GM23248 (cell line): ENCODE measurements at regions not wholly inside any gene's neighbourhood (a gene's known extent, or its start where the extent isn't known, plus 50 kb on each side); places are given as distances from the start of the nearest gene placed in this dataset.

Experiments used
- EZH2 ChIP-seq: fragments of 200-600 bp; sonication (generic); IDR thresholded peaks from 2 replicates; pipeline ENCODE4 v1.6.1; 2018; ENCODE audit warnings: antibody characterized with exemption, mild to moderate bottlenecking; ENCODE audit not compliant: insufficient read depth, poor library complexity, severe bottlenecking
- EZH2phosphoT487 ChIP-seq: fragments of 200-600 bp; sonication (generic); IDR thresholded peaks from 2 replicates; pipeline ENCODE4 v1.6.1; 2018; ENCODE audit warnings: antibody characterized with exemption, moderate library complexity, mild to moderate bottlenecking, low read depth; ENCODE audit not compliant: insufficient read depth

- TF ChIP-seq EZH2phosphoT487 = no peak
- TF ChIP-seq EZH2 = no peak
Observed at GRCh38 chr1:30322859-30323257, 400.5 kb downstream of the MATN1 start.
